Prostate gland (tissue), 2 donors: ENCODE measurements at regions not wholly inside any gene's neighbourhood (a gene's known extent, or its start where the extent isn't known, plus 50 kb on each side); places are given as distances from the start of the nearest gene placed in this dataset.
"Not testable (repeated sequence)": the region's sequence is repeated elsewhere in the genome, so short reads cannot be mapped to it uniquely, and the experiment has no call there.

Experiments
- DNase-seq: peaks from one replicate; pipeline ENCODE4 v3.0.0-alpha.2; 2019; ENCODE audit warnings: low spot score
- H3K27ac ChIP-seq, 2 donors: fragments of 200-600 bp; sonication (generic); 2 replicates each; pipeline ENCODE4 v1.5.1; 2017 to 2019
- H3K27me3 ChIP-seq: fragments of 200-600 bp; sonication (generic); replicated peaks from 2 replicates; pipeline ENCODE4 v1.5.1; 2019; ENCODE audit not compliant: insufficient read depth
- H3K36me3 ChIP-seq, 2 donors: fragments of 200-600 bp; sonication (generic); 1 replicate in 1 of 2; 2 replicates in 1 of 2; pipeline versions ENCODE4 v1.5.1 to v1.8.1; 2017 to 2019
- H3K4me1 ChIP-seq: fragments of 200-600 bp; sonication (generic); replicated peaks from 2 replicates; pipeline ENCODE4 v1.5.1; 2019
- H3K4me3 ChIP-seq, 2 donors: fragments of 200-600 bp; sonication (generic); 2 replicates each; pipeline ENCODE4 v1.5.1; 2017 to 2019
- H3K9me3 ChIP-seq: fragments of 200-600 bp; sonication (generic); 2 replicates; pipeline ENCODE4 v1.5.1; 2017
- CTCF ChIP-seq, 4 experiments: fragments of 200-600 bp in 2 of 4; fragments of 450-650 bp in 2 of 4; sonication (generic) in 2 of 4; IDR thresholded peaks; 1 replicate in 3 of 4; 2 replicates in 1 of 4; pipeline ENCODE4 v1.5.1; 2016 to 2019; ENCODE audit warnings: antibody characterized with exemption in 4 of 4, mild to moderate bottlenecking in 2 of 4, moderate library complexity in 2 of 4
- POLR2A ChIP-seq: fragments of 450-650 bp; IDR thresholded peaks from one replicate; pipeline ENCODE4 v1.6.1; 2016; ENCODE audit warnings: antibody characterized with exemption, mild to moderate bottlenecking
- POLR2AphosphoS5 ChIP-seq: sonication (generic); formaldehyde crosslinking; IDR thresholded peaks from one replicate; pipeline ENCODE4 v1.6.1; 2017; ENCODE audit warnings: antibody characterized with exemption
- WGBS: methylation state at CpG from one replicate; pipeline ENCODE4 v1.1.5; 2018; 5-methylcytosine and 5-hydroxymethylcytosine counted together
- intact Hi-C: fragments of 100-400 bp; cut with DNase I; formaldehyde crosslinking; loops from one replicate; pipeline ENCODE4 v1.14.2; 2022

GRCh38 chr7:116405810-116406209 lies 93.7 kb upstream of the CAV2 start:
- TF ChIP-seq POLR2AphosphoS5 = no peak
- TF ChIP-seq CTCF (IDR thresholded peaks at IDR 0.05) = no peak
- TF ChIP-seq POLR2A = no peak
- intact Hi-C loops = no loop called here
- H3K36me3 ChIP-seq = no peaks in the 10 kb centered on the region
- no peak overlapping the region for H3K4me3 ChIP-seq
- whole genome bisulfite sequencing = 98% methylated on average over 2 of the region's 2 CpGs
- H3K9me3 ChIP-seq = no peaks in the 10 kb centered on the region
- H3K4me1 ChIP-seq = no peaks in the 10 kb centered on the region
- no peaks in the 10 kb centered on the region for H3K27me3 ChIP-seq
- no peak for DNase-seq
- no peak overlapping the region for H3K27ac ChIP-seq

DNA sequence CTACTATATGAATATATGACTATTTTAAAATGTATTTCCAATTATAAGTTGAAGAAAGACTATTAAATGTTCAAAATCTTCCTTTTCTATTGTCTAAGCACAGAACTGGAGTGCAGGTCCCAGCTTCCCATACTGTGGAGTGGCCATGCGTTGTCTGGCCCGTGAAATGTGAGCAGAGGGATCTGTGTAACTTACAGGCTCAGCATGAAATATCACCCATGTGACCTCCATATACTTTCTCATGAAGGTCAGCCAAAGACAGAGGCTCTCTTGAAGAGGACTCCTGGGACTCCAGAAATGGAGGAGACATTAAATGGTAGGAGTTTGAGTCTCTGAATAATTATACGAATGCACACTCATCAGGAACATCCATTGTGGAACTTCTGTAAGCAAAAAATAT lies 92.4 kb upstream of the CAV2 start:
- no peaks in the 10 kb centered on the region for H3K9me3 ChIP-seq
- DNase-seq = no peak
- H3K36me3 ChIP-seq = no peaks in the 10 kb centered on the region
- no peaks in the 10 kb centered on the region for H3K27me3 ChIP-seq
- H3K4me3 ChIP-seq = no peak overlapping the region
- H3K27ac ChIP-seq = no peak overlapping the region
- no peaks in the 10 kb centered on the region for H3K4me1 ChIP-seq
- TF ChIP-seq CTCF (IDR thresholded peaks at IDR 0.05) = no peak
- no peak for TF ChIP-seq POLR2A
- TF ChIP-seq POLR2AphosphoS5 = no peak
- intact Hi-C loops = no loop called here
- 97% methylated on average over 3 of the region's 3 CpGs for WGBS

- Histone ChIP-seq H3K36me3 (no peaks in the 10 kb centered on the region), H3K4me1 (no peaks in the 10 kb centered on the region), H3K4me3 (no peak overlapping the region), H3K9me3 (no peaks in the 10 kb centered on the region), H3K27ac (no peak overlapping the region), H3K27me3 (no peaks in the 10 kb centered on the region)
- intact Hi-C loops = no loop called here
- TF ChIP-seq CTCF (IDR thresholded peaks at IDR 0.05) = no peak
- 75% methylated on average over 2 of the region's 2 CpGs for WGBS
- DNase-seq = no peak
Measured at GRCh38 chr7:116408166-116408565, 91.4 kb upstream of the CAV2 start.

DNA sequence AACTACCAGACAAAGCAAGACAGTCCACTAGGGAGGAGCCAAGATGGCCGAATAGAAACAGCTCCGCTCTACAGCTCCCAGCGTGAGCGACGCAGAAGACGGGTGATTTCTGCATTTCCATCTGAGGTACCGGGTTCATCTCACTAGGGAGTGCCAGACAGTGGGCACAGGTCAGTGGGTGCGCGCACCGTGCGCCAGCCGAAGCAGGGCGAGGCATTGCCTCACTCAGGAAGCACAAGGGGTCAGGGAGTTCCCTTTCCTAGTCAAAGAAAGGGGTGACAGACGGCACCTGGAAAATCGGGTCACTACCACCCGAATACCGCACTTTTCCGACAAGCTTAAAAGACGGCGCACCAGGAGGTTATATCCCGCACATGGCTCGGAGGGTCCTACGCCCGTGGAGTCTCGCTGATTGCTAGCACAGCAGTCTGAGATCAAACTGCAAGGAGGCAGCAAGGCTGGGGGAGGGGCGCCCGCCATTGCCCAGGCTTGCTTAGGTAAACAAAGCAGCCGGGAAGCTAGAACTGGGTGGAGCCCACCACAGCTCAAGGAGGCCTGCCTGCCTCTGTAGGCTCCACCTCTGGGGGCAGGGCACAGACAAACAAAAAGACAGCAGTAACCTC lies 90.6 kb upstream of the CAV2 start:
- H3K9me3 ChIP-seq, intact Hi-C loops, H3K4me3 ChIP-seq, DNase-seq, H3K27ac ChIP-seq, H3K36me3 ChIP-seq, H3K4me1 ChIP-seq, H3K27me3 ChIP-seq: not testable (repeated sequence)
- 89% methylated on average over 27 of the region's 28 CpGs for WGBS

DNA sequence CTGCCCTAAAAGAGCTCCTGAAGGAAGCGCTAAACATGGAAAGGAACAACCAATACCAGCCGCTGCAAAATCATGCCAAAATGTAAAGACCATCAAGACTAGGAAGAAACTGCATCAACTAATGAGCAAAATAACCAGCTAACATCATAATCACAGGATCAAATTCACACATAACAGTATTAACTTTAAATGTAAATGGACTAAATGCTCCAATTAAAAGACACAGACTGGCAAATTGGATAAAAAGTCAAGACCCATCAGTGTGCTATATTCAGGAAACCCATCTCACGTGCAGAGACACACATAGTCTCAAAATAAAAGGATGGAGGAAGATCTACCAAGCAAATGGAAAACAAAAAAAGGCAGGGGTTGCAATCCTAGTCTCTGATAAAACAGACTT lies 88.8 kb upstream of the CAV2 start:
- H3K4me1 ChIP-seq, intact Hi-C loops, H3K27ac ChIP-seq, DNase-seq, H3K4me3 ChIP-seq, H3K9me3 ChIP-seq, H3K27me3 ChIP-seq, H3K36me3 ChIP-seq: not testable (repeated sequence)
- WGBS = 96% methylated on average over 3 of the region's 3 CpGs

DNA sequence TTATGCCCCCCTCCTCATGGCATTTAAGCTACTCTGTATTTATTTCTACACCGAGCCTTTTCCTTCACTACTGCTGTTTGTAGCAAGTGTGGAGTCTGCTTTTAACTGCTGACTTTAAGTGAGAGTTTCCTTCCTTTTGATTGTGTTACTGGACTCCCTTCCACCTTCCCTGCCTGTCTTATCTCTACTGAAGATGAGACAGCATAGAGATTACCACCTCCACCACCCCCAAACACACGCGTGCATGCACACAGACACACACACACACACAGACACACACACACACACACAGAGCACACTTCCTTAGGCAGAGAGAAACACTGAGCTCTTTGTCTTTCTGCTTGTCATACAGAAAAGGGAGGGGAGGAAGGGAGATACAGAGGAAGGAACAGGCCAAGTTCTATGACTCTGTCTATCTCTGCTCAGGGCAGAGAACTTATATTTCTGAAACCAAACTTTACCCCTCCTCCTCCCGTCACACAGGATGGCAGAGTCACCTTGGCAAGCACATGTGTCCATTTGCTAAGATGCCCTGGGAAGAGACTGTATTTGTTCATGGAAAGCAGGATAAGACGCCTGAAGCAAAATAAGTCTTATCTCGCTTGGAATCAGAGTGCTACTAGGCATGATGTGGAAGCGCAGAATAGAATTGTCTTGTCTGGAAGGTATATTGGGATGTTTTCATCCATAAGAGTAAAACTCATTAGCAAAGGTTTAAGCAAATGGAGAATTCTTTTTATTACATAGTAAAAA lies 81.8 kb upstream of the CAV2 start:
- TF ChIP-seq CTCF (IDR thresholded peaks at IDR 0.05) (no peak), POLR2A (no peak), POLR2AphosphoS5 (no peak)
- Histone ChIP-seq H3K27me3 (no peaks in the 10 kb centered on the region), H3K27ac (no peak overlapping the region), H3K36me3 (no peaks in the 10 kb centered on the region), H3K4me3 (no peak overlapping the region), H3K4me1 (no peaks in the 10 kb centered on the region), H3K9me3 (no peaks in the 10 kb centered on the region)
- 44% methylated on average over 7 of the region's 7 CpGs for WGBS
- no peak for DNase-seq
- intact Hi-C loops = no loop called here
